ENCODE measurements at regions not wholly inside any gene's neighbourhood (a gene's known extent, or its start where the extent isn't known, plus 50 kb on each side); places are given as distances from the start of the nearest gene placed in this dataset.

DNA sequence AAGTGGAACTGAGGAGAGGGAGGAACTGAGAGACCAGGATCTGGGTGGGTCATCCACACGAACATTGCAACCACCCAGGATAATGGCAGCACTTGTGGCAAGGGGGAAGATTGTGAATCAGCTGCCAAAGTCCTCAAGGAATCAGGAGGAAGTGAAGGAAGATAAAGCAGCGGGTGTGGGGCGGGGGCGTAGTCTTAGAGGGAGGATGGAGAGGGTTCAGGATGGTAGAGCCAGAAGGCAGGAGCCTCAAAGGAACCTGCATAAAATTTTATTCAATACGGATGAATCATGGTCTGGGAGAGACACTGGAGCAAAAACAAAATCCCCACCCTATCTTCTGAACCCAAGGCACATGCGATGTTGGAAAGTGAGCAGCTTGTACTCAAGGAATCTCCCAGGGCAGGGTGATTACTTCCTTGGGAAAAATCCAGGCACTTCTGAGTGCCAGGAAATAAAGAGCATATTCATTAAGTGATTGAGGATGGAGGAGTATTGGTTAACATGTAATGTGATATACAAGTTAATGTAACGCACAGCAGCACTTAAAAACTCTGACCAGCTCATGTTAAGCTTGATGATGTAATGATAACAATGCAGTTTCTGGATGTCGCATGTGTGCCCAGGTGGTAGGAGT is 82.0 kb upstream of the B3GAT2 start:
- no peak for TF ChIP-seq EZH2 (IDR thresholded peaks at IDR 0.05)
- no peak for TF ChIP-seq FOXP2 (optimal IDR thresholded peaks at IDR 0.05; ENCODE audit: control extremely low read depth, extremely low read length, insufficient read depth)
- no peak for TF ChIP-seq POLR2AphosphoS5 (IDR thresholded peaks at IDR 0.05; ENCODE audit: borderline replicate concordance, low read depth, low read length)
